GM18502 (cell line): ENCODE measurements at regions not wholly inside any gene's neighbourhood (a gene's known extent, or its start where the extent isn't known, plus 50 kb on each side); places are given as distances from the start of the nearest gene placed in this dataset.
"Not testable (repeated sequence)": the region's sequence is repeated elsewhere in the genome, so short reads cannot be mapped to it uniquely, and the experiment has no call there.

Source experiments
- ATAC-seq: cut with Tn5 transposase; IDR thresholded peaks from one replicate; pipeline ENCODE4 v1.9.1; 2021; ENCODE audit warnings: mild to moderate bottlenecking; ENCODE audit not compliant: unreplicated experiment, poor library complexity

DNA sequence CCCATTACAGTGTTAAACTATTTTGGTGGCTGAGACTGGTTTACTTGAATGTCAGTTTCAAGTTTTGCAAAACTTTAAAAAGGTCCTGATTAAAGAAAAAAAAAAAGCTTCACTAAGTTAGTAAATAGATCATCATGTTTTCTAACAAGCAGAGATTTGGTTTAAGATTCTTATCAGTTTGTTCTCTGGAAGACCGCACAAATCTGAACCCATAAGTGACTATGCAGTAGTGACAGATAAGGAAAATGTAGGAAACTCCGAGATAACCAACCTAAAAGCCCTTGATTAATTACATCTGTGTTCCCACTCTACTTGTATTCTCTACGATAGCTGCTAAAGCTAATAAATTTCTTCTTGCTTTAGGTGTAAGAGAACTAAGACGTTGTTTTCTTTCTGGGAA, 1799.8 kb upstream of the ADGRL3 start:
- ATAC-seq: no peak

DNA sequence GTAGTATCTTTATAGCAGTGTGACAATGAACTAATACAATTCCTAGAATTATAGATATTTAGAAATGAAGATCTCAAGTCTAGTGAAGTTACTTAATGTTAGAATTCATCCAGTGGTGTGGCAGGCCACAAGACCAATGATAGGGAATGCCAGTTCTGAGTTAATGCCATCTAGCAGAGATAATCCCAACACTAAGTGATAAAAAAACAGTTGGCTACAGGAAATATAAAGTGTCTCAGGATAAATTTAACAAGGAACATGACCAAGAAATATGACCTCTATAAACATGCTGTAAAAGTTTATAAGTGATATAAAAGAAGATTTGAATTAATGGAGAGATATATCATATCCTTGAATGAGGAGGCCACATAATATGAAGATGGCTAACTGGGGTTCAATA, 1790.5 kb upstream of the ADGRL3 start:
- no peak for ATAC-seq

DNA sequence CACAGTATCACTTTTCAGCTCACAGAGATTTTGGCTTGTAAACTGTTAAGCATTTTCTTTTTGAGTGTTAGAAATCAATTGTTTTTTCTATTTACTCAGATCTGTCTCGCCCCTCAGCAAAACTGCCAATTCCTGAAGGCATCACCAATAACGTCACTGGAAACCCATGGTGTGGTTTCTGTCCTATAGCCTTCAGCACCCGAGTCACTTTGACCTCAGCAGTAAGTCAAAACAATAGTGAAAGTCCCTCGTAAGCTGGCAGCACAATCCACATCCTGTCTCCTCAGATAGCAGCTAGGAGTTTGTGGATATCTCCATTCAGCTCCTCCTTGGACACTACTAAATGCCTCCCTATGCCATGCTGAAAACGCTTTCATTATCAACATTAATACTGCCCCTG, 1787.4 kb upstream of the ADGRL3 start:
- no peak for ATAC-seq

DNA sequence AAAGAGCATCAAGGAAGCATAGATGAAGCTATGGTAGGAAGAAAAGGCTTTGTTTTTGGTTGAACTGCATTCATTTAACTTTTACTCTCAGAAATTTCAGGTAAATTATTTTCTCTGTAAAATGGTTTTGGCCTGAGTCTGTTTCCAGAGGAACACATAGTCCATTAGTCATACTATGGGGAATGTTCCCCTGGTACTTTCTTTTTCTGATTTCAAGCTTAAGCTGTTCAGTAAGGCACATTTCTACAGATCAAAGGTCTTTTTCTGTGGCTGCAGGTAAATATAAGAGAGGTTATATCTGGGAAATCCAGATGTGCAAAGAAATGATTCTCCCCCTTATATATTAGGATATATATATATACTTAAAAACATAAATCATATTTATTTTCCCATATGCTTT, 1744.4 kb upstream of the ADGRL3 start:
- no peak for ATAC-seq

DNA sequence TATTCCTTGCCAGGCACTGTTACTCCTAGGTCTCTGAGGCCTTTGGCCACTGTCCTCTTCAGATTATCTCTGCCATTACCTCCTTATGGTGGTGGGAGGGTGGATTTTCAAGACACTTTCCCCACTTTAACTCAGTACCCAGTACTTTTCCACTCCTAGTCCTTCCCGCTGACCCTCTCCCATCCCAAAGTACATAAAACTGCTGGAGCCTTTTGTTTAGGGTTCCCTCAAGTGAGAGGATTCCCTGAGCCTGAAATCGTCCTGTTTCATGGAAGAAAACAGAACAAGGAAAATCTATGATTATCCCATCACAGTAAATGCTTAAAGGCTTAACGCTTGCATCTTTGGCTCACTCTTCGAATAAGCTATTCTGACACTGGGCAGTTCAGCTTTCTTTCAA, 1742.5 kb upstream of the ADGRL3 start:
- ATAC-seq: no peak

DNA sequence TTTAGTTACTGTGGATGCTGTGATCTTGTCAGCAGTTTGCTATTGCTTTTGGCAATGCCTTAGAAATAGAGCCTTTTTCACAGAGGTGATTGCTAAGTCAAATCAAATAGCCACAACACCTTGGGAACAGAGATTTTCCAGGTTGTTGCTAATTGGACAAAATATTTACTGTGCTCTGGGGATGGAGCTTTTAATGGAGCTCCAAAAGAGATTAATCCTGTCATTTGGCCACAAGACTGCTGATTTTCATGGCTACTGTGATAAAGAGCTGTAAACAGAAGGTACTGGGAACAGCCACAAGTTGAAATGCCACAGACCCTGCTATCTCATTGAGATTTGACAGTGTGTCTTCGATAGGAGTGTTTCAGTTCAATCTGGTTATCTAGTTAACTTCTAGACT, 1715.2 kb upstream of the ADGRL3 start:
- ATAC-seq: no peak

DNA sequence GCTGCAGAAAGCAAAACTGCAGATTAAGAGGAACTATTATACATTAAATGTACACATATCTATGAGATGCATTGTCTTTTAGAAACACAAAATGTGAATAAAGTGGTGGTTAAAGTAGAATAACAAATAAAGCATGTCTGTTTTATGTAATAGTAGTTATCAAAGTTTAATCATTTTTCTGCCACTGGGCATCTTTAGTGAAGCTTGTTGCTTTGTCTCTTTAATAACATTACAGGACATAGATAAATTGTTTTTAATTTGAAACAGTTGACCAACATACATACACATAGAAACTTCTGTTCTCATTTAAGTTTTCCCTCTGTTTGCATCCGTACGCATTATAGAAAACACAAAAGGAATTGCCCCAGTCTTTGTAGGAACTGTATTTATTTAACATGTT, 1700.0 kb upstream of the ADGRL3 start:
- no peak for ATAC-seq

DNA sequence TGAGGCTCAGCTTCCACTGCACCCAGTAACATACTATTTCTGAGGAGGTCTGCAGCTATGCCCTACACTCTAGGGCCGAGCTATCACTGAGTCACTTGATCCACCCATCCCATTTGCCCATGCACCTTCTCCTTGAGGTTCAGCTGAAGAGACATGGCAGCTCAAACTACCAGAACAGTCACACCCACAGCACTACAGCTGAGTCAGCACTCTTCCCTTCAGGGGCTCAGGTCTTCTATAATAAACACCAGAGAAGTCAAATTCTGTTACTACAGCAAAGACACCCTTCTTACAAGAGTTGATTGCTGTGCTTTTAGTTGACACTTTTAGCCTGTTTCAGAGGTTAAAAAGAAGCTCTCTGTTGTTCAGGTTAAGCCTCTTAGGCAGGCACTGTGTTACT, 1696.4 kb upstream of the ADGRL3 start:
- no peak for ATAC-seq

DNA sequence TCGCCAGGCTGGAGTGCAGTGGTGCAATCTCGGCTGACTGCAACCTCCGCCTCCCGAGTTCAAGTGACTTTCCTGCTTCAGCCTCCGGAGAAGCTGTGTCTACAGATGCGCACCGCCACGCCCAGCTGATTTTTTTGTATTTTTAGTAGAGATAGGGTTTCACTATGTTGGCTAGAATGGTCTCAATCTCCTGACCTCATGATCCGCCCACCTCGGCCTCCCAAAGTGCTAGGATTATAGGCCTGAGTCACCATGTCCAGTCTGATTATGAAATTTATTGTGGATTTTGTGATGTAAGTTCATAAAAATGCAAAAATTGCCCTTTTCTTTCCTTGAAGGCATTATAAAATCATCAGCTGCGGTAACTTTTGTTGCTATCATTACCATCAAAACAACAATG, 1688.3 kb upstream of the ADGRL3 start:
- not testable (repeated sequence) for ATAC-seq

DNA sequence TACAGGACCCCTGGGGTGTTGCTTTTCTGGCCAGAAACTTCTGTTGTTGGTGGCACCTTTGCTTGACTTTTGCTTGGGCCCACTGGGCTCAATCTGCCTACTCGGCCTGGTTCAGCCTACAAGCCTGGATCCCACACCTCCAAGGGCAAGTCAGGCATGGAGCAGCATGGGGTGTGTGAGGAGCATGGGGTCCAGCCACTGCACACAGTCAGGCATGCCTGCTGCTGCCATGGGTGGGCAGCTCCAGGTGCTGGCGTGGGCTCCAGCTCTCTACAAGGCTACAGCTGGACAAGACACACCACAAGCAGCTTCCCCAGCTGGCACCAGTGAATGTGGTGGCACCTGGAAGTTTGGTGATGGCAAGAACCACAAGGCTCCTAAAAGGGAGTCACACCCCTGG, 1683.1 kb upstream of the ADGRL3 start:
- no peak for ATAC-seq

DNA sequence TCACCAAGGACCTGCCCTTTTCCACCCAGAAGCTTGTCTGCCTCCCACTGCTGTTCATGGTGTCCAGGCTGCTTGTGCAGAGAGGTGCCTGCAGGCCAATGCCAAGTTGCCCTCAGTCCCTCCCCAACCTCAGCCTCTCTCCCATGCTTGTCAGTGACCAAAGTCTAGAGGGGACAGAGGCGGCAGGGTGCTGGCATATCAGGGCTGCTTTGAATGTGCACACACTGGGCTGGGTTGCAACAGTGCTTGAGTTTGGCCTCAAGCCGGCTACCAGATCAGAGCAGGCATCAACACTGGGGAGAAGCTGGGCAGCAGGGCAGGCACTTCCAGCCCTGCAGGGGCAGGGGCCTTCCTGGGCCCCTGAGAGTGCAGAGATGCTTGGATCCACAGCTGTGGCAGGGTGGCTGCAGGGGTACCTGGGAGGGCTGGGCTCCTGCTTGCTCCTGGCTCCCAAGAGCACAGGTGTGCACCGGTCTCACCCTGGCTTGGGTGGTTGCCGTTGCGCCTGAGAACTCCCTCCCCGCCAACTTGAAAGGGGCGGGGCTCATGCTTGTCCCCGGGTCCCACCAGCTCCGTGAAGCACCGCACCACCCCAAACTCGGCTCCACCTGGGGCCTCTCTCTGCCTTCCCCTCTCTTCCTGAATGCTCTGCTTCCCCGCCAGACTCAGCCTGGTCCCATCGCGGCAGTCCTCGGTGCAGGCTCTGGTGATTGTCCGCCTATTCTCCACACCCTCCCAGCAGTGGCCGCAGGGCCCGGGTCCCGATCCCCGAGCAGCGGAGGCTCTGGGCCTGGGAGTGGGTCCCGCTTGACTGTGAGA, 1681.9 kb upstream of the ADGRL3 start:
- no peak for ATAC-seq

DNA sequence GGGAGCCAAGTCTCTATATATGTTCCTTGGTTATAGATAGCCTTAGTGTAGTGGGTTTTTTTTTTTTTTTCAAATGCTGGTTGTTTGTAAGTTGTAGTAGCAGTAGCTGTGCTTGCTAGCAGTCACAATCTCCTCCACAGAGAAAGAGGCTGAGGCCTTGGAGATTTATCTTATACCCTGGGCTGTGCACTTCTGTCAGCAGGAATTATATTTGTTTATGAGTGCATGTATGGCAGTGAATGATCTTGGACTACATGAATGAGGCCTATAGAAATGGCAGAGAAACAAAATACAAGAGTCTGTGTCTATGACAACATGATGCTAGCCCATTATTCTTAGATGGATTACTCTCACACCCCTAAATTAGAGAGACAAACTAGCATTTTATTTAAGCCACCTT, 1674.2 kb upstream of the ADGRL3 start:
- ATAC-seq: no peak

DNA sequence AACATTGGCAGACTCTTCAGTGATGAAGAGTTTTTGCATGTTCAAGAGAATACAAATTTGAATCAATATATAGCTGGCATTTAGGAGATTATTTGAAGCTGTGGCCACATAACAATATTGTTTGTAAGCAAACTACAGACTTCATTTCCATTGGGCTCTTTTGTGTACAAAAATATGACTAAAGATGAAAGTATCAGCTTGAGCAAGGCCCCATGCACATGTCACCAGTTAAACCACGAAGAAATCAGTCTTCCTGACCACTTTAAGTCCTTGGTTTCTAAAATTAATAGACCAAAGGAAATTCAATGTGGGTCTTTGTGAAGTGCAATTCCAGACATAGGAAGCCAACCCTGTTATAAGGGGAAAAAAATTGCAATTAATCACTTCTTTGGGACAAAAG, 1664.6 kb upstream of the ADGRL3 start:
- no peak for ATAC-seq

DNA sequence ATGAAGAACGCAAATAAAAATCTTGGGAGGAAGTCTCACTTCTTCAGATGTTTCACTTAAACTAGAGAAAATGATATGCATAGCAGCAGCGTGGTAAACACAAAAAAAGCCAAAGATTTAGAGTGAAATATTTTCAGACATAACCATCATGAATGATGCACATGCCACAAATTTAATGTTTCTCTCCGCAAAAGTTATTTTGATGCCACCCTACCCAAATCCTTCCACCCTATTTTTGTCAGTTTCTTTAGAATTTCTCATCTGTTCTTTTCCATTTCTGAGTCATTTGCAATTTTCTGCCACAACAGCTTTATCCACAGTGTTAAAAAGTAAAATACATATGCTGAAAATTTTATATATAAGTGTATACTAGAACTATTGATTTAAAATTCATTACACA, 1663.7 kb upstream of the ADGRL3 start:
- ATAC-seq: no peak

DNA sequence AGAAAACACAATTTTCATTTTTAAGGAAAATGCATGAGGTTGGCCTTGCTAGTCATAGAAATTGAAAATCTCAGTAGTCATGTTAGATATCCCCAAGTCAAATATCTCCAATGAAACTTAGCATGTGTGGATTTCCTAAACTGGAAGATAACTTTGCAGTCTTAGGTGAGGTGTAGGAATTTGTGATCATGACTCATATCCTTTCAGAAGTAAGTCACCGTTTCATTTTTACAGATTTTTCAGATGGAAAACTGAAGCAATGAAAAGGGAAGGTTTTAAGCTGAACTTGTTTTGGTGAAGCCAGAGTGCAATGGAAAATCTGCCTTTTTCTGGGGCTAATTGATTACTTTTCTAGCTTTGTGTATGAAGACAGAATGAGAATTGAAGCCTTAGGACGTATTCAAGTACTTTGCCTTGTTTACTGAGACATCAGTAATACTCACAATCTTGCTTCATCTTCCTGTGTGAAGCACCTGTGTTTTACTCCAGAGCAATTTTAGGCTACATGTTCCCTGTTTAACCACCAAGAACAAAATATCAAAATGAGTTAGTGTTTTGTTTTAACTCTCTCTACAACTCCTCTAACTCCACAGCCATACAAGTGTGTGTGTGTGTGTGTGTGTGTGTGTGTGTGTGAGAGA, 1662.8 kb upstream of the ADGRL3 start:
- no peak for ATAC-seq

DNA sequence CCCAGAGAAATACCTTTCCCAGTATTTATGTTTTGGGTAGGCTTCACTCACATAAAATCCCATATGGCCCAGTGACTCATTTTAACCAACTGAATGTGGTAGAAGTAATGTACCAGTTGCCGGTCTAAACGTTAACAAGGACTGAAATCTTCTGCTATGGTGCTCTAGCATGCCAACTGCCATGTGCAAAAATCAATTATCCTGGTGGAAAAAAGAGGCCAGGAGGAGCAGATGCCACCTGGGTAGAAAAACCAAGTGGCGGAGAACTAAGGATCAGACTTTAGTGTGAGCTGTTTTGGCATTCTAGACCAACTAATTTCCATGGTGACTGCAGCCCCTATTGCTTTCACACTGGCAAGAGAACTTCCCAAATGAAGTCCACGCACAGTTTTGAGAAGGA, 1660.7 kb upstream of the ADGRL3 start:
- no peak for ATAC-seq

DNA sequence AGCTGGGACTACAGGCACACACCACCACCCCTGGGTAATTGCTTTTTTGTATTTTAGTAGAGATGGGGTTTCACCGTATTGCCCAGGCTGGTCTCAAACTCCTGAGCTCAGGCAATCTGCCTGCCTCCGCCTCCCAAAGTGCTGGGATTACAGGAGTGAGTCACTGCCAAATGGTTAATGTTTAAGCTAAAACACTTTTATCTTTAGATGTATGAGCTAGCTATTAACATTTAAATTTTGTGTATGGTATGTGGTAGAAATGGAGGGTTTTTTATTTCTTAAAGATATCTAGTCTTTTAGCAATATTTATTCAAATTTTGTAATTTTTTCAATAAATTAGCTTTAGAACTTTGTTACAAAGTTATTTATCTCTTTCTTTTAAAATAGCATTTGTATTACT, 1659.8 kb upstream of the ADGRL3 start:
- no peak for ATAC-seq

DNA sequence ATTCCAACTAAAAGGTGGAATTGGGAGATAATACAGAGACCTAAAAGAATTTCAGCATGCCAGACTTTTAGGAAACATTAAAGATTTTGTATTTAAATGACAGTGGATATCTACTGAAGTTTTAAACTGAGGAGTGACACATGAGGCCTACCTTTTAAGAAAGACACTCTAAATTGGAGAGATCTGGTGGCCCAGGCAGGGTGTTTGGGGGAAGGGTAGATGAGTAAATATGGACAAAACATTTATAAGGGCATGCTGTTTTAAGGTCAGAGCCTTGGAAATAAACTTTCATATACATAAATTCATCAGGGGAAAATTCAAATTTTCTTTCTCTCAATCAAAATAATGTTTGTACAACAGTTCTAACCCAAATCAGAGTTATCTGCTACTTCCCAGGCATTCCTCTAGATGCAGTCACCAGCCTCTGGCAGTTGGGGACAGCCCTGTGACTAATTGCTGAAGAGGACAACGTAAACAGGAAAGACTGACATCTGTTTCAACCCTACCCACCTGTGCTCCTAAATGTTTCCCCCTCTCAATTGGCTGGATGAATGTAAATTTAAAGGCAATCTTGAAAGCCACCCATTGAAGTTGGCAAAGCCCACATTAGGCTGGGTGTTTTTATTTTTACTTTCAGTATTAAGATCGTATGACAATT, 1646.9 kb upstream of the ADGRL3 start:
- peak; percentile 91 for ATAC-seq

DNA sequence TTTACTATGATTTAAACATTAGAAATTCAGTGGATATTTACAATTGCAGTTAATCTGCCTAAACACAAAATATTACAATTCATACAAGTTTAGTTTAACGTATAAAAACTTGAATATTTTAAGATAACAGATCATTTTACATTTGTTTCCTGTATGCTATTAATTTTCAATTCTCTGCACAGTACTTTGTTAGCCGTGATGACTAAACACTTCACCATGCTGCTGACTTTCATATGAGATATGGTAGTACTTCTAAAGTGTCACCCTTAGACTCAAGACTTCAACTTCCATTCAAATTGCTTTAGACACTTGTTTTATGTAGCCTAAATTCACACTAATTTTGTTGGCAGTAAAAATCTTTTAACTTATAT, 1646.4 kb upstream of the ADGRL3 start:
- ATAC-seq: no peak

DNA sequence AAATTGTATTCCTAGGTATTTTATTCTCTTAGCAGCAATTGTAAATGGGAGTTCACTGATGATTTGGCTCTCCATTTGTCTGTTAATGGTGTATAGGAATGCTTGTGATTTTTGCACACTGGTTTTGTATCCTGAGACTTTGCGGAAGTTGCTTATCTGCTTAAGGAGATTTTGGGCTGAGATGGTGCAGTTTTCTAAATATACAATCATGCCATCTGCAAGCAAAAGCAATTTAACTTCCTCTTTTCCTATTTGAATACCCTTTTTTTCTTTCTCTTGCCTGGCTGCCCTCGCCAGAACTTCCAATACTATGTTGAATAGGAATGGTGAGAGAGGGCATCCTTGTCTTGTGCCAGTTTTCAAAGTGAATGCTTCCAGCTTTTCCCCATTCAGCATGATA, 1643.9 kb upstream of the ADGRL3 start:
- ATAC-seq: not testable (repeated sequence)

DNA sequence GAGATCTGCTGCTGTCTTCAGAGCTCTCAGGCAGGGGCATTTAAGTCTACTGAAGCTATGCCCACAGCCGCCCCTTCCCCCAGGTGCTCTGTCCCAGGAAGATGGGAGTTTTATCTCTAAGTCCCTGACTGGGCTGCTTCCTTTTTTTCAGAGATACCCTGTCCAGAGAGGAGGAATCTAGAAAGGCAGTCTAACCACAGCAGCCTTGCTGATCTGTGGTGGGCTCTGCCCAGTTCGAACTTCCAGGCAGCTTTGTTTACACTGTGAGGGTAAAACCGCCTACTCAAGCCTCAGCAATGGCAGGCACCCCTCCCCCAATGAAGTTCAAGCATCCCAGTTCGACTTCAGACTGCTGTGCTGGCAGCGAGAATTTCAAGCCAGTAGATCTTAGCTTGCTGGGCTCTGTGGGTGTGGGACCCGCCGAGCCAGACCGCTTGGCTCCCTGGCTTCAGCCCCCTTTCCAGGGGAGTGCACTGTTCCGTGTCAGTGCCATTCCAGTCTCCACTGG, 1639.9 kb upstream of the ADGRL3 start:
- not testable (repeated sequence) for ATAC-seq
